ENCODE measurements at regions not wholly inside any gene's neighbourhood (a gene's known extent, or its start where the extent isn't known, plus 50 kb on each side); places are given as distances from the start of the nearest gene placed in this dataset.
A peak's percentile ranks its signal among the peaks of the same experiment; 100 is the strongest.

DNA sequence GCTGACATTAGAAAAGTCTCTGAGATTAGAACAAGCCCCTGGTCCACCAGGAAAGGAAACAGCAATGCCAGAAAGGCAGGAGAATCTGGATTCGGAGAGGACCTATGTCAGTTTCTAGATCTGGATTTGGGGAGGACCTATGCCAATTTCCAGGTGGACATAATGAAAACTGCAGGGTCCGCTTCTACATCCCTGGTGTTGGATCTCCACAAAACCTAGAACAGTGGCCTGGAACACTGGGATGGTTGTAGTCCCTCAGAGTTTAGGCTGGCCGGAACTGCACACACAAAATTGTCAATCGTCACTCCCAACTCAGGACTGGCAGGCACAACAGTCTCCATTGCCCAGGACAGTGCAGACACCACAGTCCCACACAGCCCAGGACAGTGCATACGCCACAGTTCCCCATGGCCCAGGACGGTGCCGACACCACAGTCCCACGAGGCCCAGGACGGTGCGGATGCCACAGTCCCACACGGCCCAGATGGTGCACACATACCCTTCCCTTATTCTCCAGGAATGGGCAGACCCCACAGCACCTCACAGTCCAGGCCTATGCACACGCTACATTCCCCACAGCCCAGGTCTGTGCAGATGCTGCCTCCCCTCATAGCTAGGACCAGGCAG, 341.7 kb downstream of the UQCRFS1 start:
- peaks cover 3% of the 10 kb centered on the region; the same call in 1 of the 2 replicates for H3K27me3 Mint-ChIP-seq (ENCODE audit: low read depth)
- Histone ChIP-seq H3K14ac (ENCODE audit: insufficient read depth, low read length) (no peak overlapping the region), H3K9ac (ENCODE audit: extremely low read depth, insufficient read length, low read length) (no peak overlapping the region), H2BK12ac (ENCODE audit: insufficient read length, low read depth, low read length) (no peak overlapping the region), H3K23ac (ENCODE audit: insufficient read length, low read depth, low read length) (no peak overlapping the region), H4K8ac (replicated peaks; ENCODE audit: insufficient read length, low read depth, low read length) (peak overlapping the region; percentile 53), H3K56ac (ENCODE audit: insufficient read length, low read depth, low read length) (no peak overlapping the region), H3K27ac (ENCODE audit: insufficient read length, low read depth, low read length) (no peak overlapping the region), H3K79me1 (ENCODE audit: insufficient read depth, low read depth, low read length, poor library complexity, severe bottlenecking) (no peaks in the 10 kb centered on the region), H3K9me3 (ENCODE audit: control insufficient read depth, low read depth, low read length) (no peaks in the 10 kb centered on the region), H3K27me3 (ENCODE audit: insufficient read depth, low read length) (no peaks in the 10 kb centered on the region), H3K23me2 (ENCODE audit: insufficient read length, low read depth, low read length, poor library complexity, severe bottlenecking) (no peaks in the 10 kb centered on the region), H4K20me1 (ENCODE audit: control insufficient read depth, insufficient read depth, insufficient read length) (no peaks in the 10 kb centered on the region), H2BK120ac (ENCODE audit: low read depth, low read length, poor library complexity, severe bottlenecking) (no peak overlapping the region), H2BK20ac (ENCODE audit: low read depth, low read length, poor library complexity, severe bottlenecking) (no peak overlapping the region), H3K79me2 (ENCODE audit: insufficient read depth, low read length) (no peaks in the 10 kb centered on the region), H4K91ac (ENCODE audit: insufficient read length, low read depth, low read length) (no peak overlapping the region), H2BK15ac (ENCODE audit: low read depth, low read length) (no peak overlapping the region), H2BK5ac (ENCODE audit: insufficient read length, low read length) (no peak overlapping the region), H2AK5ac (ENCODE audit: insufficient read length, low read length) (no peak overlapping the region), H2AFZ (ENCODE audit: low read length) (no peak overlapping the region), H3T11ph (ENCODE audit: low read length) (no peak overlapping the region), H3K4me2 (ENCODE audit: insufficient read depth, insufficient read length, low read length) (no peak overlapping the region), H3K4me1 (ENCODE audit: insufficient read depth, low read length) (no peaks in the 10 kb centered on the region), H3K18ac (ENCODE audit: insufficient read length, low read depth, low read length) (no peak overlapping the region), H4K5ac (ENCODE audit: insufficient read length, low read depth, low read length) (no peak overlapping the region), H3K4ac (ENCODE audit: low read depth, low read length) (no peak overlapping the region)
- peaks cover 8 to 10% of the 10 kb centered on the region in 2 experiments for H3K9me3 Mint-ChIP-seq
- peaks cover 0 to 7% (median 0%) of the 10 kb centered on the region in 3 experiments; a peak in 2 of 7 replicates for H3K36me3 Mint-ChIP-seq (ENCODE audit: insufficient read depth in 1 of 3, low read depth in 3 of 3)
- H3K4me1 Mint-ChIP-seq = peaks cover 5% of the 10 kb centered on the region in 2 experiments; a peak in 2 of 4 replicates
- no peak overlapping the region; a peak in 1 of 7 replicates for H3K27ac Mint-ChIP-seq
- no peak overlapping the region for H3K4me3 Mint-ChIP-seq
- DNase-seq = no peak
- TF ChIP-seq, protein P1, sequence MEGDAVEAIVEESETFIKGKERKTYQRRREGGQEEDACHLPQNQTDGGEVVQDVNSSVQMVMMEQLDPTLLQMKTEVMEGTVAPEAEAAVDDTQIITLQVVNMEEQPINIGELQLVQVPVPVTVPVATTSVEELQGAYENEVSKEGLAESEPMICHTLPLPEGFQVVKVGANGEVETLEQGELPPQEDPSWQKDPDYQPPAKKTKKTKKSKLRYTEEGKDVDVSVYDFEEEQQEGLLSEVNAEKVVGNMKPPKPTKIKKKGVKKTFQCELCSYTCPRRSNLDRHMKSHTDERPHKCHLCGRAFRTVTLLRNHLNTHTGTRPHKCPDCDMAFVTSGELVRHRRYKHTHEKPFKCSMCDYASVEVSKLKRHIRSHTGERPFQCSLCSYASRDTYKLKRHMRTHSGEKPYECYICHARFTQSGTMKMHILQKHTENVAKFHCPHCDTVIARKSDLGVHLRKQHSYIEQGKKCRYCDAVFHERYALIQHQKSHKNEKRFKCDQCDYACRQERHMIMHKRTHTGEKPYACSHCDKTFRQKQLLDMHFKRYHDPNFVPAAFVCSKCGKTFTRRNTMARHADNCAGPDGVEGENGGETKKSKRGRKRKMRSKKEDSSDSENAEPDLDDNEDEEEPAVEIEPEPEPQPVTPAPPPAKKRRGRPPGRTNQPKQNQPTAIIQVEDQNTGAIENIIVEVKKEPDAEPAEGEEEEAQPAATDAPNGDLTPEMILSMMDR (conservative IDR thresholded peaks at IDR 0.05) = no peak
- no CpG with 5 or more reads among the region's 12 CpGs for WGBS (ENCODE audit: extremely low coverage, insufficient read length, low lambda C conversion rate)
